Common myeloid progenitor, CD34-positive (primary cell): ENCODE measurements at regions not wholly inside any gene's neighbourhood (a gene's known extent, or its start where the extent isn't known, plus 50 kb on each side); places are given as distances from the start of the nearest gene placed in this dataset.

Experiments used
- CTCF ChIA-PET: fragments of 350-600 bp; sonication (Branson Sonifier 250); formaldehyde crosslinking; loops from one replicate; lab custom pipeline; 2021; ENCODE audit warnings: antibody characterized with exemption; lab: Charles Lee
- POLR2A ChIA-PET: fragments of 350-600 bp; sonication (Branson Sonifier 250); formaldehyde crosslinking; loops from one replicate; lab custom pipeline; 2021; ENCODE audit warnings: antibody characterized with exemption; lab: Charles Lee
- DNase-seq, 3 donors: peaks; one replicate each; pipeline versions ENCODE4 v3.0.0 to v3.0.0-alpha.2; 2013
- H3K27ac ChIP-seq, 2 experiments: 1 replicate in 1 of 2; 2 replicates in 1 of 2; pipeline ENCODE4 v1.7.0; 2013; ENCODE audit warnings: inconsistent platforms in 2 of 2, low read length in 2 of 2, mild to moderate bottlenecking in 2 of 2, low read depth in 1 of 2, moderate library complexity in 1 of 2; ENCODE audit not compliant: severe bottlenecking in 2 of 2, insufficient read depth in 1 of 2, poor library complexity in 1 of 2
- H3K27me3 ChIP-seq, 5 experiments: replicated peaks in 2 of 5; 1 replicate in 3 of 5; 2 replicates in 2 of 5; pipeline versions ENCODE4 v1.6.1 to v1.7.0; 2013; ENCODE audit warnings: low read length in 4 of 5, mild to moderate bottlenecking in 2 of 5, moderate library complexity in 2 of 5, inconsistent platforms in 1 of 5; ENCODE audit not compliant: insufficient read depth in 5 of 5, control insufficient read depth in 4 of 5
- H3K36me3 ChIP-seq, 4 experiments: 1 replicate in 2 of 4; 2 replicates in 2 of 4; pipeline versions ENCODE4 v1.6.1 to v1.7.0; 2013; ENCODE audit warnings: low read length in 3 of 4, control low read depth in 1 of 4, mild to moderate bottlenecking in 1 of 4; ENCODE audit not compliant: control insufficient read depth in 4 of 4, insufficient read depth in 4 of 4
- H3K4me1 ChIP-seq, 4 experiments: 1 replicate in 3 of 4; 2 replicates in 1 of 4; pipeline versions ENCODE4 v1.6.1 to v1.7.1; 2013; ENCODE audit warnings: low read length in 3 of 4, mild to moderate bottlenecking in 3 of 4, control low read depth in 1 of 4, inconsistent platforms in 1 of 4, moderate library complexity in 1 of 4; ENCODE audit not compliant: control insufficient read depth in 4 of 4, insufficient read depth in 4 of 4; ENCODE audit errors: control extremely low read depth in 1 of 4
- H3K4me3 ChIP-seq, 7 experiments: 1 replicate in 4 of 7; 2 replicates in 3 of 7; pipeline versions ENCODE4 v1.5.1 to v1.7.0; 2013; ENCODE audit warnings: mild to moderate bottlenecking in 7 of 7, low read length in 6 of 7, moderate library complexity in 6 of 7, inconsistent platforms in 2 of 7, low read depth in 2 of 7, control low read depth in 1 of 7; ENCODE audit not compliant: insufficient read depth in 4 of 7, control insufficient read depth in 1 of 7; ENCODE audit errors: extremely low read depth in 1 of 7
- H3K9me3 ChIP-seq, 5 experiments: 1 replicate in 4 of 5; 2 replicates in 1 of 5; pipeline versions ENCODE4 v1.6.1 to v1.7.1; 2013; ENCODE audit warnings: low read length in 4 of 5, mild to moderate bottlenecking in 2 of 5, inconsistent platforms in 1 of 5, low read depth in 1 of 5, moderate library complexity in 1 of 5; ENCODE audit not compliant: control insufficient read depth in 4 of 5, insufficient read depth in 2 of 5; ENCODE audit errors: control extremely low read depth in 1 of 5
- WGBS: methylation state at CpG from one replicate; pipeline ENCODE4 v1.1.5; 2013; ENCODE audit not compliant: insufficient coverage; 5-methylcytosine and 5-hydroxymethylcytosine counted together

DNA sequence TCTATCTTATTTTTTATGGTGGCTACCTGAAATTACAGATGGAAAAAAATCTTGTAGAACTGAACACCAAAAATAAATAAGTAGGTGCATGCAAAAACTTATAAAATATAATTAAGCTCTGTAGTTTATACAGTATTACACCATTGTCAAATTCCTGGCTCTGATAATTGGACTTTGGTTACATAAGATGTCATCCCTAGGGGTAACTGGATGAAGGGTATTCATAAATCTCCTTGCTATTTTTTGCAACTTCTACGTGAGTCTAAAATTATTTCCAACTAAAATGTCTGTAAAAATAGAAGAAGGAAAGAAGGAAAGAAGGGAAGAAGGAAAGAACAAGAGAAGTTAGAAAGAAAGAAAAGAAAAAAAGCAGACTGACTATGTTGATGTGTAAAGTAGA lies 716.6 kb downstream of the BCL11B start:
- H3K27ac ChIP-seq, result no peak overlapping the region
- CTCF ChIA-PET, result no interaction called here
- peaks cover 0 to 5% (median 0%) of the 10 kb centered on the region in 5 experiments for H3K9me3 ChIP-seq
- H3K4me3 ChIP-seq, result no peak overlapping the region
- POLR2A ChIA-PET, result no interaction called here
- no CpG with 5 or more reads among the region's 1 CpG for WGBS
- H3K36me3 ChIP-seq, result no peaks in the 10 kb centered on the region
- no peaks in the 10 kb centered on the region for H3K27me3 ChIP-seq
- no peak for DNase-seq
- no peaks in the 10 kb centered on the region for H3K4me1 ChIP-seq

DNA sequence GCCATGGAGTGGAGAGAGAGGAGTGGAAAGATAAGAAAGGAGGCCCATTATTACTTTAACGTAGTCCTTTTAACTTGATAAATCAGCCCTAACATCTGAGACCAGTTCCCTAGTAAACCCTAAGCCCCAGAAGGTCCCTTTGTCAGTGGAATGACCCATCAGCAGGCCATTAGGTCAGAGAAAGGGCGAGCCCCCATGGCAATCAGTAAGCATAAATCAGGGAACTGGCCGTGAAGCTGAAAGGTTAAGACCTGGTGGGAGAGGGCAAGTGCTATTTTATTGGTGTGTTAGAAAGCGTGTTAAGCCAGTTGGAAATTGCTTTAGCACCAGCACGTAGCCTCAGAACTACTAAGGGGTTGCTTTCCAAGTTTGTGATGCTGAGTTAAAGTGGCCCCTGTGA lies 708.0 kb downstream of the BCL11B start:
- WGBS, result 7% methylated on average over 2 of the region's 5 CpGs
- no peak for DNase-seq
- Histone ChIP-seq H3K4me3 (no peak overlapping the region), H3K9me3 (peaks cover 0 to 1% (median 0%) of the 10 kb centered on the region in 5 experiments), H3K27me3 (peaks cover 0 to 4% (median 2%) of the 10 kb centered on the region in 5 experiments), H3K4me1 (no peaks in the 10 kb centered on the region), H3K36me3 (no peaks in the 10 kb centered on the region), H3K27ac (no peak overlapping the region)
- POLR2A ChIA-PET, result no interaction called here
- CTCF ChIA-PET, result no interaction called here

DNA sequence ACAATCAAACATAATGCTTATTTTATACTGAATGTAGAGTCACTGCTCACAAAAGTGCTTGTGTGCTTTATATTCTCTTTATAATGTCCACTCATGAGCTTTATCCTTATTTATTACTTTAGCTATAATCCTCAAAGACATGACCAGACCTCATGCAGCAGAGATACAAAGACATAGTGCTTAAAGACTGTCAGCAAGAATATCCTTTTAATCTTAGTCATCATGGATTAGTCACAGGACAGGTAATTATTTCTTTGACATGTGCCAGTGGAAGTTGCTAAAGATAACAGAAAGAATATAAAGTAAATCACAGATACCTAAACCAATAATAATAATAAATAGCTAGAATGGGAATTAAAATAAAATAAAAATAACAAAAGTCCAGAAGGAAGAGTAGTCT lies 707.5 kb downstream of the BCL11B start:
- Histone ChIP-seq H3K4me1 (no peaks in the 10 kb centered on the region), H3K9me3 (peaks cover 0 to 1% (median 0%) of the 10 kb centered on the region in 5 experiments), H3K36me3 (no peaks in the 10 kb centered on the region), H3K27ac (no peak overlapping the region), H3K27me3 (peaks cover 0 to 4% (median 2%) of the 10 kb centered on the region in 5 experiments), H3K4me3 (no peak overlapping the region)
- ChIA-PET CTCF (no interaction called here), POLR2A (no interaction called here)
- no peak for DNase-seq

DNA sequence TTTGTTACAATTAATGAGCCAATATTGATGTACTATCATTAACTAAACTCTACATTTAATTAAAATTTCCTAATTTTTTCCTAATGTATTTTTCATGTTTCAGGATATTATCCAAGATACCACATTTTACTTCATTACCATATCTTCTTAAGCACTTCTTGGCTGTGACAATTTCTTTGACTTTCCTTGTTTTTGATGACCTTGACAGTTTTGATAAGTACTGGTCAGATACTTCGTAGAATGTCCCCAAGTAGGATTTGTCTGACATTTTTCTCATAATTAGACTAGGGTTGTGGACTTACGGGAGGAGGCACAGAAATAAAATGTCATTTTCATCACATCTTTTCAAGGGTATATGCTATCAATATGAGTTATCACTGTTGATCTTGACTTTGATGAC lies 700.9 kb downstream of the BCL11B start:
- ChIA-PET CTCF (no interaction called here), POLR2A (no interaction called here)
- Histone ChIP-seq H3K4me1 (no peaks in the 10 kb centered on the region), H3K36me3 (no peaks in the 10 kb centered on the region), H3K27ac (no peak overlapping the region), H3K9me3 (no peaks in the 10 kb centered on the region), H3K27me3 (peaks cover 0 to 2% (median 0%) of the 10 kb centered on the region in 5 experiments), H3K4me3 (no peak overlapping the region)
- WGBS, result no CpG with 5 or more reads among the region's 2 CpGs
- DNase-seq, result no peak

DNA sequence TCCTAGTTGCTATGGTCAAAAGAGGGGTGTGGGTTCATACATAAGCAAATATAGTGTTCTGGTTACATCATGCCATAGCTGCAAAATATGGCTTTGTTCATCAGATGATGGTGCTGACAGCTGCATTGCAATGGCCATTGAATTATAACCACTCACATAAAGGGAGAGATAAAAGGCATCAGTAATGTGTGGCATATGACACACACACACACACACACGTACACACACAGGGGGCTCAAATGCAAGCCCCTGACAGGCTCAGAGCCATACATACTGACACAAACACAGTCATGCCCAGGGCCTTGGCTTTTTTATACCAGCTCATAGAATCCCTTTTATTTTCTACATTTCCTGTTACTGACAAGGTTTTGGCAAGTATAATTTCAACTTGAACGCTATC lies 698.9 kb downstream of the BCL11B start:
- no peak for DNase-seq
- Histone ChIP-seq H3K36me3 (no peaks in the 10 kb centered on the region), H3K4me3 (no peak overlapping the region), H3K27me3 (no peaks in the 10 kb centered on the region), H3K9me3 (no peaks in the 10 kb centered on the region), H3K4me1 (no peaks in the 10 kb centered on the region), H3K27ac (no peak overlapping the region)
- ChIA-PET CTCF (no interaction called here), POLR2A (no interaction called here)
- 50% methylated on average over 1 of the region's 2 CpGs for WGBS

DNA sequence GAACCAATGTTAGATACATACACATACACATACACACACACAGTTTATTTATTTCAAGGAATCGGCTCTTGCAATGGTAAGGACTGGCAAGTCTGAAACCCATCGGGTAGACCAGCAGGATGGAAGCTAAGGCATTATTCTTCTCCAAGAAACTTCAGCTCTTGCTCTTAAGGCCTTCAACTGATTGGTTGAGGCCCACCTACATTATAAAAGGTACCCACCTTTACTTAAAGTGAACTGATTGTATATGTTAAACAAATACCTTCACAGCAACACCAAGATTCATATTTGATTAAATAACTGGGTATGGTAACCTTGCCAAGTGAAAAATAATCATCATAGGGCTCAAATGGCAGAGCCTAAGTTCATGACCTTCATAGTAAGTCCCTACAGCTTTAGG lies 695.5 kb downstream of the BCL11B start:
- no peak overlapping the region for H3K4me3 ChIP-seq
- CTCF ChIA-PET, result no interaction called here
- WGBS, result 93% methylated on average over 2 of the region's 2 CpGs
- no peaks in the 10 kb centered on the region for H3K27me3 ChIP-seq
- no peak overlapping the region for H3K27ac ChIP-seq
- DNase-seq, result no peak
- no peaks in the 10 kb centered on the region for H3K4me1 ChIP-seq
- POLR2A ChIA-PET, result no interaction called here
- H3K9me3 ChIP-seq, result peaks cover 0 to 1% (median 0%) of the 10 kb centered on the region in 5 experiments
- no peaks in the 10 kb centered on the region for H3K36me3 ChIP-seq

DNA sequence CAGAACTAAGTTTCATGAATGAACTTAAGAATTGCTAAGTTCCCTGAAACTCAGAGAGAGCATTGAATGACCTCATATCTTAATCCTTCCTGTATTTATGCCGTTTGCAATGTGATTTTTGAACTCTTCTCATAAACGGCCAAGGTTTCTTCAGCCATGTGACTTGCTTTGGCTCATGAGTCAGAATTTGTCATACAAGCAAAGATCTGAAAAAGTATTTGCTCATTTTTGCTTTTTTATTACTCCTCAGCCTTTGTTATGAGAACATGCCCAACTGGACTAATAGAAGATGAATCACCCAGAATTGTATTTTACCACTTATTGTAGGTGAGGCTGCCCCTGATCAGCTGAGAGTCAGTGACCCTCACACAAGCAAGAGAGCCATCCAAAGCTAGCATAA lies 693.8 kb downstream of the BCL11B start:
- ChIA-PET CTCF (no interaction called here), POLR2A (no interaction called here)
- H3K9me3 ChIP-seq, result peaks cover 0 to 1% (median 0%) of the 10 kb centered on the region in 5 experiments
- no peak overlapping the region for H3K4me3 ChIP-seq
- no peak for DNase-seq
- no peaks in the 10 kb centered on the region for H3K27me3 ChIP-seq
- no peaks in the 10 kb centered on the region for H3K36me3 ChIP-seq
- H3K27ac ChIP-seq, result no peak overlapping the region
- no peaks in the 10 kb centered on the region for H3K4me1 ChIP-seq
- WGBS, result 95% methylated on average over 2 of the region's 2 CpGs
